Parathyroid adenoma (tissue), 2 donors: ENCODE measurements at regions not wholly inside any gene's neighbourhood (a gene's known extent, or its start where the extent isn't known, plus 50 kb on each side); places are given as distances from the start of the nearest gene placed in this dataset.

Source experiments
- H2AFZ ChIP-seq: fragments of 300-600 bp; sonication (generic); one replicate; pipeline ENCODE4 v1.7.0; 2017; ENCODE audit warnings: antibody characterized with exemption, mild to moderate bottlenecking
- H3K27ac ChIP-seq: fragments of 300-600 bp; sonication (generic); one replicate; pipeline ENCODE4 v1.7.0; 2017
- H3K27me3 ChIP-seq: fragments of 300-600 bp; sonication (generic); one replicate; pipeline ENCODE4 v1.7.0; 2017; ENCODE audit warnings: low read length; ENCODE audit not compliant: control insufficient read depth, insufficient read depth
- H3K36me3 ChIP-seq: fragments of 300-600 bp; sonication (generic); one replicate; pipeline ENCODE4 v1.7.0; 2017; ENCODE audit warnings: low read length; ENCODE audit not compliant: control insufficient read depth, insufficient read depth
- H3K4me1 ChIP-seq: fragments of 300-600 bp; sonication (generic); one replicate; pipeline ENCODE4 v1.7.0; 2017; ENCODE audit warnings: control low read depth
- H3K4me2 ChIP-seq: fragments of 300-600 bp; sonication (generic); one replicate; pipeline ENCODE4 v1.7.0; 2017; ENCODE audit warnings: low read length
- H3K4me3 ChIP-seq: fragments of 300-600 bp; sonication (generic); one replicate; pipeline ENCODE4 v1.7.0; 2017; ENCODE audit warnings: low read depth, low read length
- H3K79me2 ChIP-seq: fragments of 300-600 bp; sonication (generic); one replicate; pipeline ENCODE4 v1.7.0; 2017; ENCODE audit warnings: control low read depth
- H3K9ac ChIP-seq: fragments of 300-600 bp; sonication (generic); one replicate; pipeline ENCODE4 v1.7.0; 2017; ENCODE audit warnings: mild to moderate bottlenecking
- H3K9me3 ChIP-seq: fragments of 300-600 bp; sonication (generic); one replicate; pipeline ENCODE4 v1.7.0; 2017; ENCODE audit warnings: low read length; ENCODE audit not compliant: control insufficient read depth
- CTCF ChIP-seq: fragments of 300-600 bp; sonication (generic); IDR thresholded peaks from one replicate; pipeline ENCODE4 v1.7.0; 2017; ENCODE audit warnings: antibody characterized with exemption, mild to moderate bottlenecking
- donor health status: primary hyperparathyroidism.

GRCh38 chr4:187464573-187464972 is 531.0 kb upstream of the ZFP42 start:
- Histone ChIP-seq H3K27me3 (no peaks in the 10 kb centered on the region), H3K9me3 (no peaks in the 10 kb centered on the region), H3K4me1 (no peaks in the 10 kb centered on the region), H3K4me2 (no peak overlapping the region), H3K4me3 (no peak overlapping the region), H2AFZ (no peak overlapping the region), H3K36me3 (no peaks in the 10 kb centered on the region), H3K9ac (no peak overlapping the region), H3K79me2 (no peaks in the 10 kb centered on the region), H3K27ac (no peak overlapping the region)
- no peak for TF ChIP-seq CTCF

DNA sequence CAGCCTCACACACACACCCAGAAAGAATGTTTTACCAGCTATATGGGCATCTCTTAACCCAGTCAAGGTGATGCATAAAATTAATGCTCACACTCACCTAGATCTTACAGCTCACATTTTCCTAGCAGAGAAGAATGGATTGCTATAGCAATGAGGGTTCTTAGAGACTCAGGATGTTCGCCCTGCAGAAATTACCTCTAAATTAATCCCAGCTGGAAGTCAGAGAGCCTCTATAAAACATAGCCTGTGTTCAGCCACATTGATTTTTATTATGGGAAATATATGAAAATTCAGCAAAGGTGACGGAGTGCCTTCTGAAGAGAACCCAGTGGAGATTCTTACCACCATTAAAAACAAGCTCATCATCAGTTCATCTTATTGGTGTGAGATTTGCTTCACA is 528.3 kb upstream of the ZFP42 start:
- H3K27me3 ChIP-seq = no peaks in the 10 kb centered on the region
- H2AFZ ChIP-seq = no peak overlapping the region
- no peak for TF ChIP-seq CTCF
- no peaks in the 10 kb centered on the region for H3K9me3 ChIP-seq
- H3K36me3 ChIP-seq = no peaks in the 10 kb centered on the region
- H3K27ac ChIP-seq = no peak overlapping the region
- H3K4me2 ChIP-seq = no peak overlapping the region
- H3K9ac ChIP-seq = no peak overlapping the region
- H3K79me2 ChIP-seq = no peaks in the 10 kb centered on the region
- H3K4me3 ChIP-seq = no peak overlapping the region
- no peaks in the 10 kb centered on the region for H3K4me1 ChIP-seq

- H3K4me1 ChIP-seq = no peaks in the 10 kb centered on the region
- H2AFZ ChIP-seq = no peak overlapping the region
- H3K4me3 ChIP-seq = no peak overlapping the region
- H3K36me3 ChIP-seq = no peaks in the 10 kb centered on the region
- H3K9ac ChIP-seq = no peak overlapping the region
- no peak for TF ChIP-seq CTCF
- no peaks in the 10 kb centered on the region for H3K79me2 ChIP-seq
- no peak overlapping the region for H3K27ac ChIP-seq
- H3K4me2 ChIP-seq = no peak overlapping the region
- no peaks in the 10 kb centered on the region for H3K9me3 ChIP-seq
- H3K27me3 ChIP-seq = no peaks in the 10 kb centered on the region
These were observed 525.9 kb upstream of the ZFP42 start for GRCh38 chr4:187469627-187470026.

DNA sequence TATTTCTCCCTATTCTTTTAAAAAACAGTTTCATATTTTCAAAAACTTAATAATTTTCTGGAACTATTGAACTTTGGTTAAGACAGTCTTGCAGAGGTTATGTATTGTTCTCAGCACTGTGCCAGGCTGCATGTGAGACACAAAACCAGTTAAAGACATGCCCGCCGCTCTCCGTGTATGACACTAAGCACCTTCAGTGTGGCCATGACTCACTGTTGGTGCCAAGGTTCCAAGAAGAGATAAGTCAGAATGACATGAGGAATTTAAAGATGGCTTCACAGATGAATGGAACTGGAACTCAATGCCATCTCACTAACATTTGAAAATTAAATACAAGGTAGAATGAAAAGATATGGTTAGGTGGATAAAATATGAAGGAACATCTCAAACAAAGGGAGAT is 525.5 kb upstream of the ZFP42 start:
- no peaks in the 10 kb centered on the region for H3K79me2 ChIP-seq
- H3K4me1 ChIP-seq = no peaks in the 10 kb centered on the region
- no peaks in the 10 kb centered on the region for H3K27me3 ChIP-seq
- H3K27ac ChIP-seq = no peak overlapping the region
- H3K4me2 ChIP-seq = no peak overlapping the region
- H2AFZ ChIP-seq = no peak overlapping the region
- H3K4me3 ChIP-seq = no peak overlapping the region
- no peaks in the 10 kb centered on the region for H3K36me3 ChIP-seq
- no peaks in the 10 kb centered on the region for H3K9me3 ChIP-seq
- H3K9ac ChIP-seq = no peak overlapping the region
- TF ChIP-seq CTCF = no peak

- no peak overlapping the region for H3K4me3 ChIP-seq
- no peaks in the 10 kb centered on the region for H3K4me1 ChIP-seq
- no peak overlapping the region for H2AFZ ChIP-seq
- H3K9ac ChIP-seq = no peak overlapping the region
- H3K4me2 ChIP-seq = no peak overlapping the region
- H3K27me3 ChIP-seq = no peaks in the 10 kb centered on the region
- H3K27ac ChIP-seq = no peak overlapping the region
- H3K79me2 ChIP-seq = no peaks in the 10 kb centered on the region
- no peaks in the 10 kb centered on the region for H3K9me3 ChIP-seq
- no peaks in the 10 kb centered on the region for H3K36me3 ChIP-seq
- TF ChIP-seq CTCF = no peak
These were observed 521.3 kb upstream of the ZFP42 start for GRCh38 chr4:187474238-187474637.
